GM19468 (cell line): ENCODE measurements at regions not wholly inside any gene's neighbourhood (a gene's known extent, or its start where the extent isn't known, plus 50 kb on each side); places are given as distances from the start of the nearest gene placed in this dataset.
A peak's percentile ranks its signal among the peaks of the same experiment; 100 is the strongest.

Experiments
- ATAC-seq: cut with Tn5 transposase; IDR thresholded peaks from one replicate; pipeline ENCODE4 v1.9.1; 2021; ENCODE audit warnings: mild to moderate bottlenecking, moderate library complexity, moderate number of reproducible peaks; ENCODE audit not compliant: unreplicated experiment; ENCODE audit errors: extremely low read depth

DNA sequence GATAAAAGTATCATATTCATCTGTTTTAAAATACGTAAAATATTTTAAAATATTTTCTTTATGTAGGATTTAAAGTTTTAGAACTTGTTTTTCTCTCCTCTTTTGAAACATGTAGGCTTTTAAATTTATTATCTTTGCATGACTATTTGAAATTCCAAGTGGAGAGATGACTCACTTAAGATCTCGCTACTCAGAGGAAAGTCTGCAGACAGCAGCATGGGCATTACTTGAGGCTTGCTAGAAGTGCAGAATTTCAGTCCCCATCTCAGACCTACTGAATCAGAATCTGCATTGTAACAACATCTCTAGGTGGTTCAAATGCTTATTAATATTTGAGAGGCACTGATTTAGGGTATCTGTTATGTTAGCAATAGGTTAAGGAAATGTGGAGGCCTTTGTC, 225.7 kb upstream of the ARX start:
- no peak for ATAC-seq

DNA sequence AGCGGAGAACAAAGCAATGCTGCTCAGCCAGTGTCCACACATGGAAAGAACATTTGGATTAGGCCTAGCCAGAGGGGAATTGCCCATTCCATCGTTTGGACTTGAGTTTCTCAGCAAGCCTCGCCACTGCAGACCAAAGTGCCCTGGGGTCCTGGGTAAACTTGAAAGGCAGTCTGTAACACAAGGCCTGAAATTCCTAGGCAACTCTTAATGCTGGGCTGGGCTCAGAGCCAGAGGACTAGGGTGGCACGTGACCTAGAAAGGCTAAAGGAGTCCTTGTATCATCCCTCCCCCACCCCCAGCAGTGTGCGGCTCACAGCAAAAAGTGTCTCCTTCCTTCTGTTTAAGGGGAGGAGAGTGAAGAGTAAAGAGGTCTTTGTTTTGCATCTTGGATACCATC, 210.4 kb upstream of the ARX start:
- no peak for ATAC-seq

DNA sequence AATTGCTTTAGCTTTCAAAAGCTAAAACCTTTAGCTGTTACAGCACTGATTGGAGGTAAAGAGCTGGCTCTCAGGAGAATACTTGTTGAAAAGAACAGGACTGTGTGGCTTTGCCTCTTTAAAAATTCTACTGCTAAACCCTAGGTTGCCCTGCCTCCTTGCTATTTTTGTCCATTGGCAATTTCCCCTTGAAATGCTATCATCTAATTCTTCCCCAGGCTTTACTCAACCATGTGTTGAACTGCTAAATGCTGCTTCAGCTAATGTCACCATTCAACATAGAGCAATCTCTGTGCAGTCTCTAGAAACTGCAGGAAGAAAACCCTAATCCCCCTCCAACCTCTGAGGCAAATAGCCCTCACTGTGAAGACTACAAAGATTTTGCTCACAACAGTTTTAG, 203.7 kb upstream of the ARX start:
- ATAC-seq, result no peak

DNA sequence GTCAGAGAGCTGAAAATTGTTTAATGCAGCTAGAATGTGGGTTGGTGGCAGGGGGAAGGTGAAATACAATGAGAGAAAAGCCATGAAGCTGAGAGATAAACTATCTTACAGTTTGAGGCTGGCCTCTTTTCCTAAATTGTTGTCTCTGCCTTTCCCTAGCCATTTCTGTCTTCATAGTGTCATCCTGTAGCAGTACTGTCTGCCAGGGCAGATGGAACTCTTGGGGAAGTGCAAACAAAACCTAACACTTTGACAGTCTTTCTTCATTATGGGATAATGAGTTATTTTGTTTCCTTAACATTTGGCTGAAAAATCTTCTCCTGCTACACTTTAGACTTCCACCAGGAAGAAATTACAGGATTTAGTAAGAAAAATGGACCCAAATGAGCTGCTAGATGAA, 197.8 kb upstream of the ARX start:
- ATAC-seq, result no peak

DNA sequence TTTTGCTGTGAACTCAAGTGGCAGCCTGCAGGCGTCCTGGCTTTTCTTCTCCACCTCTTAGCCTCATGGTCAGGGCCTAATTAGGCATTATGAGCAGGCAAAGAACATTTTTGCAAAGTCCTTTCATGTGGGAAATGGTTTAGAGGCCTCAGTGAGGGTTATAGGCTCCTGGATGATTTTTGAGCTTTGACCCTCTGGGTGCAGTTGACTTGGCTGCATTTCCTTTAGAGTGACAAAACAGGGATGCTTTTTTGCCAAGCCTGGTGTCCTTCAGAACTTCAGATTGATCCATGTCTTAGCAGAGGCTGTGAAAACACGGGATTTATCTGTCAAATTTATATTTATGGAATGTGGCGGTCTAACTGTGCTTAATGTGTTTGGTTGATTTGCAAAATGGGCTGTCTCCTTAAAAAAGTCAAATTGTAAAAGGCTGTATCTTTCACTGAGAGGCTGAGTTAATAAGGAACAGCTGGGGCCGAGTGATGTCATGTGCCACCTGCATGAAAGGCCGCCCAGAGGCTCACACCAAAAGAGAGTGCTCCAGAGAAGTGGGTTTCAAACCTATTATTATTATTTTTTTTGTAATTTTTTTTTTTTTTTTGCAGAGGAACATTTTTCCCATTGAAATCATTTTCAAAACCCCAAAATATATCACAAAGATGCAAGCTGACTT, 192.2 kb upstream of the ARX start:
- ATAC-seq, result no peak

DNA sequence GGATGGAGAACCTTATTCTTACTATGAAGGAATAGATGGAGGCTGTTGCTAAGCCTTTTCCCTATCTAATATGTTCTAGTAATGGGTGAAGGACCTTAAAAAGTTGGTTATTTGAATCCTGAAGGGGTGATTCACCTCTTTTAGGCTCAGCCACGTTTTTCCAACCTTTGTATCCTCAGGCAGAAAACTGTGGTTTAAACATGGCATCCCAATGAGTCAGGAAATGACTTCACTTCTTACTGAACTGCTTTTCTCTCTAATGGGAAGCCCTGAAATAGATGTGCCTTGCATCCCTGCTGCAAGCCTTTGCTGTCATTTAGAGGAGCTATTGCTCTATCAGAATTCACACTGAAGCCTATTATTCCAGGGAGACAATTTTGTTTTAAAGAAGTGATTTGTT, 191.0 kb upstream of the ARX start:
- no peak for ATAC-seq

DNA sequence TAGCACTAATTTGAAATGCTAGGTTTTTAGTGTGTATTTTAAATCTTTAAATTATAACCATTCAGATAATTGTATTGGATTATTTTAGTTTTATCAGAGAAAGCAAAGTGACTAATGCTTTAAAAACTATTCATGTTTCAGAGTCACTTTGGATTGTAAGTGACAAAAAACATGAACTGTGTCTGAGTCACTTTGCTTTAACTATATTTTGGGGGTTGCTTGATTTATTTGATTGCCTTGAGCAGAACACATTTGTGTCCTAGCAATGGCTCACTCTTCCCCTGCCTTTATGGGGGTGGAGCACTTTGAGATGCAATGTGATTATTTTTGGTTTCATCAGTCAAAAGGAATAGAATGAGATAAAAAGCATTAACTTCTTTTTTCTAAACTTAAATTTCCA, 188.4 kb upstream of the ARX start:
- no peak for ATAC-seq

DNA sequence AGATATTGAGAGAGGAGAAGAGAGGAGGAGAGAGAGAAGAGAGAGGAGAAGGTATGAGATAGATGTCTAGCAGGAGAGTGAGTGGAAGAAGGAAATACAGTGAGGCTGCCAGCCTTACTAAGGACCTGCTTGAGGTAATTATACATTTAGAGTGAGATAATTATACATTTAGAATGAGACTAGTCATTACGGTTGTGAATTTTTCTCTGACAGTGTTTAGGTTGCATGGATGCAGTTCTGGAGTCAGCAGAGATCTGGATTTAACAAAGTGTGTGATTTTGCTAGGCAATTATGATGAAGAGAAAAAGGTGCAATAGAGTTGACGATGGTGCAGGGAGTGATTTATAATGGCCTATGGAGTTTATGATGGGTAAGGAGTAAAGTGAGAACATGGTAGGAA, 187.1 kb upstream of the ARX start:
- ATAC-seq, result no peak

DNA sequence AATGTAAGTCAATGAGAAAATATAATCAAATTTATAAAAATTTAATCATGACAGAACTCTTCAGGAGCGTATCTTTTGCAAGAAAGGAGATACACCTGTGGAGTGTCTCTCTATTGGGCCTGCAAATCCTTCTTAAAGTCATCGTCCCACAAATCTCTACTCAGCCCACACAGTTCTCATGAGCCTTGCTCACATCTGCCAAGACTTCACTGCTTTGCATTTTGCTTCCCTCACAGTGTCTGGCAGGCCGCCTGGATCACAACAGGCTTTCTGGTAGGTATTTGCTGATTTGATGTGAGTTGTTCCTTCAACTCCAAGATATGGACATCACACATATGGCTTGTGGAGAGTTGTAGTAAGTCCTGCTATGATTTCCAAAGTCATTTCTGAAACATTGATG, 183.1 kb upstream of the ARX start:
- no peak for ATAC-seq

DNA sequence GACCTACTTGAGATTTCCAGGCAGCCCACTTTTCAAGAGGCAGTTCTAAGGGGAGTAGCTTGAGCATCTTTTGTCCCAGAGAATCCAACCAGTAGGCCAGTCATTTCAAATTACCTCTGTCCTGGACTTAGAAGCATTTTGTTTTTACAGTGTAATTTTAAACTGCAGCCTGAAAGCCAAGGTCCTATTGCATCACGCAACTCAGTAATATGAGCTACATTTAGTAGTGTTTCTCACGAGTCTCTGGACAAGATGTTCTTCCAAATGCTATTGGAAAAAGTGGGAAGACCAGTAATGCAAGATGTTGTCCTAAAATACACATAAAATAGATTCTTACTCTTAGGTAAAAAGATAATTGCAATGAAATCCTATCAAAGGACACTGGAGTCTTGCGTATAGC, 182.5 kb upstream of the ARX start:
- no peak for ATAC-seq

DNA sequence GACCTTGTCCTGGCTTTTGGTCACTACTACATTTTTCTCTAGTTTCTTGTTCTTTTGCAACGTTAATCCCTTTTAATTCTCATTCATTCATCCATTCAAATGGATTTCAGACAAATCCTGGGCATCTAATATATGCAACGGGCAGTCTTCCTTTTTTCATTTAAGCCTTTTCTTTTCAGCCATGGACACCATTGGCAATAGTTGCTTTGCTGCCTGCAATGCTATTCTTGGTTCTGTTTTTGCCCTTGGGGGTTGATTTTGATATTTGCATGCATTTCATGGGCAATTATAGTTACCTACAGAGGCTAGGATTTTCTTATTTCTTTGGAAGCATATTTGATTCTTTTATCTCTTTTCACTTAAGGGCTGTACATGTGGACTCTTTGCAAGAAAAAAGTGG, 180.5 kb upstream of the ARX start:
- ATAC-seq, result no peak

DNA sequence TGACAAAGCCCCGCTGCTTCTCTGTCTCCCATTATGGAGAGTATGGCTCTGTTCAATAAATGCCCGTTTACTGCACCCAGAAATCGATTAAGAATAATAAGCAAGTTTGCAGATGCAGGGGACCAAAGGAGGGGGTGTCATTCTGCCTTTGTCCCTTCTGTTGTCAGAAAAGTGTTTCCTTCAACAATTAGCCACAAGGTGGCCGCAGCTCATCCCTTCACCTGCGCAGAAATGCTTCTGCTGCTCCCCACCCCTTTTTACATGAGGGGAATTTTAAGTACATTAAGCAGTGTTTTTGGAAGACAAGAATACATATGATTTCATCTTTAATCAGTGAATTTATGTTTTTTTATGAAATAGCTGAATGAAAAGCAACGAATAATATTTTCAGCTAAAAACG, 175.6 kb upstream of the ARX start:
- no peak for ATAC-seq

DNA sequence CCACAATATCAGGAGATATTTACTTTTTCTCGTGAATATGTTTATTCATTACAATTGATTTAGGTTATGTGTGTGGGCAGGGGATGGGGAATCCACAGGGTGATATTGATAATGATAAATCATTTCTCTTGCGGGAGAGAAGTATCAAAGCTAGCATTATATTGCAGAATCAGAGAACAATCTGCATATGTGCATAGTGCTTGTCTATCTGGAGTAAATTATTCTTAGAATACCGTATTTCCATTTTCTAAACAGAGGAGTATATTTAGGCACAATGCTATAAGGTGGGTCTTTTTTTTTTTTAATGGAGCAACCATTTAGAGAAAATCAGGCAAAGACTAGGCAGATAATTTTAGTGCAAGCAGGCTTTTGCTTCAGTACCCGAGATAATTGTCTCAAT, 166.0 kb upstream of the ARX start:
- no peak for ATAC-seq

DNA sequence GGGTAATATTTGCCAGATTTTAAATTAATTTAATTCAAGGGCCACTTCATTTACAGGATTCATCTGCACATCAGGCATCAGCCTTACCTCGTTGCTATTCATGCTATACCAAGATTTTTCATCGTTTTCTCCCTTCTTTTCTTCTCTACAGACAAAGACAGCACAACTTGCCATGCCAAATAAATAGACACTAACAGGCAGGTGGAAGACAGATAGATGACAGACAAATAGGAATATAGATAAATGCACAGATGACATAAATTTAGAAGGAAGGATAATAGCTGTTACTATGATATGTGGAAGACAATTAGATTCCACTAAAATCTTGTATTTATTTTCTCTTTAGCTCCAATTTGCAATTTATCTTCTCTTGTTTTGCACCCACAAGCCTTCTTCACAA, 164.5 kb upstream of the ARX start:
- ATAC-seq, result no peak

DNA sequence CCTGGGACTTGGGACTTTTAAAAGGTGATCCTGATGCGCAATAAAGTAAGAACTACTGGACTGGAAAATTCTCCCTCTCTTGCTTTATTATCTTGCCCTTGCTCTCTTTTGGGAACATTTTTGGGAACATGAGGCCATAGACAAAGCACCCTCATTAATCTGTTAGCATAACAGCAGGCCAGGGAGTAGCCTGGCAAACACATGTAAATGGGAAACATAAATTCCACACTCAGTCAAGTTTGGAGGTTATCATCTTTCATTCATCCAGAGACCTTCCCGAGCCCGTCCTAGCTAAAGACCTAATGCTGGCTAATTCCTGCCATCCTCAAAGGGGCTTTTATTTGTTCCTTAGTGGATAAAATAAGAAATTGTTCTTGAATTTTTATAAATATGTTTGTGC, 162.8 kb upstream of the ARX start:
- ATAC-seq, result no peak

DNA sequence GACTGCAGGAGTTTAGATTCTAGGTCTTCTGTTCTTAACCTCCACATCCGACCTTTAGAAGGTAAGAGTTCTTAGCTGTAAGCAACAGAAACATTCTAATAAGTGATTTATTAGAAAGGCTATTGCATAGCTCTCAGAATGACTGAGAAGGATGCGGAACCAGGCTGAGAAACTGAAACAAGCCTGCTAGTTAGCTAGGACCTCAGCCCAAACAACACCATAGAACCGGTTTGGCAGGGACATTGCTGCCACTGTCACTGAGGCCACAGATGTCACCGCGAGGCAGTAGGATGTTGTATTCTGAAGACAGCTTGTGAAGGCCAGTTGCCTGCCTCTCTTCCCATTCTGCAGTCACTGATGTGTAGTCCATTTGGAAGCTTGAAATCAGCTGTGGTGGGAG, 160.0 kb upstream of the ARX start:
- peak; percentile 43 for ATAC-seq

DNA sequence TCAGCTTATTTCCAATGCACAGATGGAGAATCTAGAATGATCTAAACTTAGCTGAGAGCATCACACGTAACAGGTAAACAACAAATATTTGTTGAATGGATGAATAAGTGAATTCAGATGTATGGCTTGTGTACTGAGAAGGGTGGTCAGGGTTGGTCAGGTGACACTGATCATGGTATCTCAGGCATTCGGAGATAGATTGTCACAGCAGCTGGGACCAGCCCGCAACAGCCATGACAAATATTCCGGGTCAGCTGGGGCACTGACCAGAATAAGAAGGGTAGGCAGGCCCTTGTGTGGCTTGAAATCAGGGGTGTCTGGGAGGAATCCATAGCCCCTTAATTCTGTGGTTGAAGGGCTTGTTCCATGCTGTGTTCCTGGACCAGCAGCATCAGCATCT, 159.4 kb upstream of the ARX start:
- ATAC-seq, result no peak

DNA sequence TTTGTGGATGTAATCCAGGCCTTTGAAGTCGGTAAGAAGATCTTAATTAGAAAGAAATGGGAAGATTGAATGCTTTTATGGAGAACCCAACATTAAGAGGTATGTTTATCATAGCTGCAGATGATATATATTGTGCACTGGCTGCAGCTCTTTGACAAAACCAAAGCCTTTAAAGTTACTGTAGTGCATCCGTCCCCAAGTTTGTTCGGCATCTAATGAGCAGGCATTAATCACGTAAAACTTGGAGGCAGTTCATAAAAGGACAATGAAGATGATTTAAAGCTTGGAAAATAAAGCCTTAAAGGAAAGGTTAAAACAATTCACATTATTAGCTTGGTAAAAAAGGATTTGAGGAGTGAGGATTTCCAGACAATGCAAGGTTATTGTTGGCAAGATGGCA, 150.8 kb upstream of the ARX start:
- ATAC-seq, result no peak

DNA sequence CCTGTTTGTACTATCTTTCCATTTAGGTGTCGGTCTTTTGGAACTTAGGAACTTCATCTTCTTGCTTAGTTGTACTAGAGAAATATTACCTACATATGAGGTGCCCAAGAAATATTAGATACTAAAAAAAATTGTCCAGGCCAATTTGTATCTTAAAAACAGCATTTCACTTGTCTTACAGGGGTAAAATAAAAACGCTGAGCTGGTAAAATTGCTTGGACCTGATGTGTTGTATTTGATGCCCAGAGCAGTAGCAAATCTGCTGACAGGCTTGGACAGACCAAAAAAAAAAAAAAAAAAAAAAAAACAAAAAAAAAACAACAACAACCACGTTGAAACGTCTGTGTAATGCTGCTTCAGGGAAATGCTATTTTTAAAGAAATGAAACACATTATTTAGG, 150.4 kb upstream of the ARX start:
- ATAC-seq, result no peak

DNA sequence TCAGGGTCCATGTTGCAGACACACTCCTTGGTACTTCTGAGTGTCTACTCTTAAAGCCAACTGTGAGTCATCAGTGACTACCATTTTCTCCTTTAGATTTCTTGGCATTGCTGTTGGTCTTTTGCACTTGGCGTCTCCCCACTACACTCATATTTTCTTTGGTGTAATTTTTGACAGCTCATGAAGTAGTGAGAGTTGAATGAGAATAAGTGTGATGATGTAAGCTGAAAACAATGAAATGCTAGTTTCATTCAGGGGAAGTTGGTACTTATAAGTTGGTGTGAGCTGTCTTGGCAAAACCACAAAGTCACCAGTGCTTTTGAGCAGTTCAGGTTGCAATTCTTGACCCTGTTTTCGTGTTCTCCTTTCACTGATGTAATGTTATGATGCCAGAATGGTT, 142.9 kb upstream of the ARX start:
- no peak for ATAC-seq

DNA sequence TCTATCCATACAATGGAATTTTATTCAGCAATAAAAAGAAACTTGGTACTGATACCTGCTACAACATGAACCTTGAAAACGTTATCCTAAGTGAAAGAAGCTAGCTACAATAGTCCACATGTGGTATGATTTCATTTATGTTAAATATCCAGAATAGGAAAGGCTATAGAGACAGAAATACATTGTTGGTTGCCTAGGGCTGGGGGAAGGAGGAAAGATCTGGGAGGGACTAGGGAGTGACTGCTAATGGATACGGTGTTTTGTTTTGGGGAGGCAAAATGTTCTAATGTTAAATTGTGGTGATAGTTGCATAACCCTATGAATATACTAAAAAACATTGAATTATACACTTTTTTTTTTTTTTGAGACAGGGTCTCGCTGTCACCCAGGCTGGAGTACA, 141.1 kb upstream of the ARX start:
- ATAC-seq, result no peak

DNA sequence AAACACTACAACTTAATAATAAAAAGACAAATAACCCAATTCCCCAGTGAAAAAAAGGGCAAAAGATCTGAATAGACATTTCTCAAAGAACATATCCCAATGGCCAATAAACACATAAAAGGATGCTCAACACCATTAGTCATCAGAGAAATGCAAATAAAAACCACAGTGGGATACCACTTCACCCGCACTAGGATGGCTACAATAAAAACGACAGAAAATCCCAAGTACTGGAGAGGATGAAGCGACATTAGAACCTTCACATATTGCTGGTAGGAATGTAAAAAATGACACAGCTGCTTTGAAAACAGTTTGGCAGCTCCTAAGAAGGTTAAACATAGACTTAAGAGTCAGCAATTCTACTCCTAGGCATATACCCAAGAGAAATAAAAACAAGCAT, 140.6 kb upstream of the ARX start:
- ATAC-seq, result no peak

DNA sequence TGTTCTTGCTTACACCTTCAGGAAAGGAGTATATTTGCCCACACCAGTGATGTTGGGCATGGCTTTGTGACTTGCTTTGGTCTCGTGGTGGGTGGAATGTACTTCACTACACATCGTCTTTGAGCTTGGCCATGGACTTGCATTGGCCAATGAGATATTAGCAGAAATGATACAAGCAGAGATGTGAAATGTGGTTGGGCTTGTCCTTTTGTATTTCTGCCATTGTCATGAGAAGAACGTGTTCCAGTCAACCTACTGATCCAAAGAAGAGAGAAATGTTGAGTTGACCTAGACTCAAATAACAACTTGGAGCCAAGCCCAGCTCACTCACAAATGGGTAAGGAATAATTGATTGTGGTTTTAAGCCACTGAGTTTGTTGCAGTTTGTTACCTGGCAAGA, 138.4 kb upstream of the ARX start:
- no peak for ATAC-seq
